HG03432 (cell line): ENCODE measurements at regions not wholly inside any gene's neighbourhood (a gene's known extent, or its start where the extent isn't known, plus 50 kb on each side); places are given as distances from the start of the nearest gene placed in this dataset.

Experiments
- ATAC-seq: cut with Tn5 transposase; IDR thresholded peaks from one replicate; pipeline ENCODE4 v1.9.1; 2021; ENCODE audit warnings: mild to moderate bottlenecking, moderate library complexity; ENCODE audit not compliant: unreplicated experiment

DNA sequence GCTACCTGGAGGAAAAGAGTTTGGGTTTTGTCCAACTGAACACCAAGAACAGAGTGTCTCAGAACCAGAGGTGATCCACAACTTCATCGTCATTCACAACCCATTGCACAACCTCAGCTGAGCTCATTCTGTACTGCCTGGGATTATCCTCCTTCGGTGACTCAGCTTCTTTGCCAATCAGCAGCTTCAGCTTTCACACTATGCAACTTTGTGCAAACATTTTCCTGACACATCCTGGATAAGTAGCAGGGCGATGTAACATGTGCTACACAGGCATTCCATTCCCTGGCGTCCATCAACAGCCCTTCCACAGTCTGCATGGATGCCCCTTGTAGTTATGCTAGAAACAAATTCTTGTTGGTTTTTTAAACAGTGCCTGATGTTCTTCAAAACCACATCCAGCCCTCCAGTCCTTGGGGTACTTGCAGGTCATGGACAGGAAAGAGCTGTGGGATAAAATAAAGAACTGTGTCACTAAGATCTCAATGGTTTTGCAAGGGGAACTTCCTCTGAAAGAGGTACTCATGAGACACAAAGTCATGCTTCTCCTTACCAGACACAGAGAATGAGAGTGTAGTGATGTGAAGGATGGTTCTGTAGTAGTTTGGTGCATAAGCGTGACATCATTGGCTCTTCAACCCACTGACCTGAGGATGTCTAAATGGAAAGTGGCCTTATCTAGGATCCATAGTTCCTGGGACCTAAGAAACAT lies 478.5 kb downstream of the KIF20B start:
- ATAC-seq: no peak

DNA sequence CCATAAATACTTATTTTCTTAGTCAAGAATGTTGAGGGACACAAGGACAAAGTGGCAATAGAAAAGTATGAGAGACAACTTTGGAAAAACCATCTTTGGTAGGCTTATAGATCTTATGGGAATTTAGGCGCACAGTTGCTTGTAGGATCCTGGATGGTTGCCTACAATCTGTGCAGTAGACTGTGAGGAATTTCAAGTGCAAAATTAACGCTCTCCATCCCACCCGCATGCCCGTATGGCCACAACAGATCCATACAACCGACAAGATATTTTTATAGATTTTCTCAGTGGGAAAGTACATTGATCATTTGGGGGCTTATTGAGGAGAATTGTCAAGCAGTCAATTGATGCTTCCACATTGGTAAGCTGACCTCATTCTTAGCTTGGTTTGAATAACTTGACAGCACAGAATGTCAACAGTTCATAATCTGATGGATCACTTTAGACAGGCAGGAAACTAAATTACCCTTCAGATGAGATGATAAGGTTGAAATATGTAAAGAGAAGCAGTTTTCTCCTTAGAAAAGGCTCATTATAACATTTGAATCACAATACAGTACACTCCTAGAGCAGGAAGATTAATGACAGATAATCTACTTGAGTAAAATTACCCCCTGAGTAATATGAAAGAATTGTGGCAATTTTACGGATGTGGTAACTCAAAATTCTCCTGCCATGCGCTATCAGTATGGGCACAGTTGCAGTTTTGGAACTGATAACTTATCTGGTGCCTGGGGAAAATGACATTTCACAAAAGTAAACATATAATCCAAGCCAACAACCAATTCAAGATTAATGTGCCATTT lies 479.7 kb downstream of the KIF20B start:
- no peak for ATAC-seq

DNA sequence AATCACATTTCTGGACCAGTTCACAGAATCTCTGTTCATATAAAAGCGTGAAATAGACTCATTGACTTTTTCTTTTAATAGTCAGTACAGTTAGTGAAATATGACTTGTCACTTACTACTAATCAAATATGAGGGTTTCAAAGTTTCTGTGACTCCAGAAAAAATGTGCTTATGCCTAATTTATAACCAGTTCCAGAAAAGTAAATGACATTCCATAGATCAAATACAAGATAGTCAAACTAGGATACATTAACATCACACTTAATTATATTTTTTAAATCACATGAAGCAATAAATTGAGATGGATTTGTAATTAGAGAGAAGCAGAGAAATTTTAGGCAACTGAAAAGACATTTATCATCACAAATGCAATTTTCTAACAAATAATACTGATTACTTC lies 491.4 kb downstream of the KIF20B start:
- no peak for ATAC-seq

DNA sequence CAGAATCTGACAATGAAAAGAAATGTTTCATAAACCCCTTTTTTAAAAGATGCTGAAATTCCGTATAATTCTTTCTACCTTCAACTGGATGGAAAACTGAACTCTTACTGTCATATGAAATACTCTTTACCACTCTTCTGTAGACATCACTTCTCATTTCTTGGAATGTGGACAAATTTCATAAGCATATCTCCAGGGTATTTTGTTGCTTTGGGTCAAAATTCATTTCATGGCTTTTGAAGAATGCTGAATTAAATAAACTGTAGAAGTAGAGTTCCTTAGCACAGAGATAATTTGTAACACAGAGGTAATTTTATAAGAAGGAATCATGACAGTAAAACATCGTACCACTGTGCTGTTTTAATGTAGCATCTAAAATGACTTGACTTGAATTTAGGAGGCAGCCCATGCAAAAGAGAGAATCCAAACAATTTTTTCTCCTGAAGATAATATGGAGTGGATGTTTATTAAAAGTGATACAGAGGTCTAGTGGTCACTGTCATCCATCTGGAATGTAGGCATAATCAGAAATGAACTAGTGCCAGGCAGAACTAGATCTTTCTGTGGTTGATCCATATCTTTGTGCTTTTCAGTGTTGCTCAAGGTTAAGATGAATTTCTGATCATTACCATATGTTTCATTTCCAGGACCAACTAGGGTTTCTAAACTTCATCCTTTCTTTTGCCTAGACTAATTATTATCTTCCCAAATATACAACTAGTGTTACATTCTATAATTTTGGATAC lies 492.0 kb downstream of the KIF20B start:
- ATAC-seq: no peak

DNA sequence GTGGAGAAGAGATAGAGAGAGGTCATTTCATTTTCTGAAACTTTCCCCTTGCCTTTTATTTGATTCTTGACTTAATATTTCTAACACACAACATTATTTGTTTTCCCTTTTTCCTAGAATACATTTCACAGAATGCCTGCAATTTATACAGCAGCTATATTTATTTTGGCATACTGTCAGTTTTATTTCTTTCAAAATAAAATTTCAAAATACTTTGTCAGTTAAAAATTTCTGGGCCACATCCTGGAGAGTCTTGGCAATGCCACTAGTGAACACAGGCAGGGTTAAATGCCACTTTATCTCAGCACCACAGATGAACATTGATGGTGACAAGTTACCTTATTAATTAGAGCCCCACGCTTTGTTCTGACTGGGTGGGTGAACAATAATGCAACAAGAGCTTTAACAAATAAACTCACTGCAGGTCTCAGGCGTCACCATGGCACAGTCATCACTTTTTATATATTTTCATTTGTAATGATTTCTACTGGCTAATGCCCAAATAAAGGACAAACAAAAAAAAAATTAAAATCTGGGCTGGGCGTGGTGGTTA lies 494.0 kb downstream of the KIF20B start:
- no peak for ATAC-seq

DNA sequence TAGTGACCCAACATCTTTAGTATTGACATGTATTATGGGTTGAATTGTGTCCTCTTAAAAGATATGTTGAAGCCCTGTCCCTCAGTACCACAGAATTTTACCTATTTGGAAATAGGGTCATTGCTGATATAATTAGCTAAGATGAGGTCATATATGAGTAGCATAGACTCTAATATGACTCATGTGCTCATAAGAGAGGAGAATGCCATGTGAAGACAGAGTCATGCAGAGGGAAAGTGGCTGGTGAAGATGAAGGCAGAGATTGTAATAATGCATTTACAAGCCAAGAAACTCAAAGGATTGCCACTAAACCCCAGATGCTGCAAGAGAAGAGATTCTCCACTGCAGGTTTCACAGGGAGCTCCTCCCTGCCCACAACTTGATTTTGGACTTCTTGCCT lies 496.4 kb downstream of the KIF20B start:
- ATAC-seq: no peak

DNA sequence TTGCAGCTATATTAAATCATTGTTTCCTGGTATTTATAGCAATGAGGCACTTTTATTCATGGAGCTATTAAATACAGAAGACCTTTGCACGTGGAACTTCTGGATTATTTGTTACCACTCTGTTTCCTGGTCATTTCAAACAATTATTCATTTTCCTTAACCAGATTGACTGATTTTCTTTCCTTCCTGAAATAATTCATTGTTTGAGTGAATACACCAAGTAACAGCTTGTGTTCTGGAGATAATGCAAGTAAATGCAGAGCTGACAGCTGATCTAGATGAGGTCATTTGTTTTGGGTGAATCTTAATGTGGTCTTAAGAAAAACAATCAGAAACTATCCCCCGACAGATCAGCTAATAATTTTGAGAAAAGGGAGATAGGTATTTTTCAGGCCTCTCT lies 497.7 kb downstream of the KIF20B start:
- no peak for ATAC-seq

DNA sequence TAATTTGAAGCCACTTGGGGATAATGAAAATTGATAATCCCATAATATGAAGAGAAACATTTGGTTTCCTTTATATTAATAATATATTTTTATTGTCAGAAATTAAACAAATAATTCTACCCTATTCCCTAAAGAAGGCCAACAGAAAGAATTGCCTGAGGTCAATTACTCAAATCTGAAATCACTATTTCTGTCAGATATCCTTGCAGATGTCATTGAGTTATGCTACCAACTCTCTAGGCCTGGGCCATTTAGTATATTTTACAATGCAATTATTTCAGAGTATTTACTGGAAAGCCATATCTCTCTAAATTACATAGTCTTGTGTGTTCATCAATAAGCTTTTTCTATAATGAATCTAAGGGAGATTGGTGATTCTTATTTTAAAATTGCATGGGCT lies 498.1 kb downstream of the KIF20B start:
- no peak for ATAC-seq

DNA sequence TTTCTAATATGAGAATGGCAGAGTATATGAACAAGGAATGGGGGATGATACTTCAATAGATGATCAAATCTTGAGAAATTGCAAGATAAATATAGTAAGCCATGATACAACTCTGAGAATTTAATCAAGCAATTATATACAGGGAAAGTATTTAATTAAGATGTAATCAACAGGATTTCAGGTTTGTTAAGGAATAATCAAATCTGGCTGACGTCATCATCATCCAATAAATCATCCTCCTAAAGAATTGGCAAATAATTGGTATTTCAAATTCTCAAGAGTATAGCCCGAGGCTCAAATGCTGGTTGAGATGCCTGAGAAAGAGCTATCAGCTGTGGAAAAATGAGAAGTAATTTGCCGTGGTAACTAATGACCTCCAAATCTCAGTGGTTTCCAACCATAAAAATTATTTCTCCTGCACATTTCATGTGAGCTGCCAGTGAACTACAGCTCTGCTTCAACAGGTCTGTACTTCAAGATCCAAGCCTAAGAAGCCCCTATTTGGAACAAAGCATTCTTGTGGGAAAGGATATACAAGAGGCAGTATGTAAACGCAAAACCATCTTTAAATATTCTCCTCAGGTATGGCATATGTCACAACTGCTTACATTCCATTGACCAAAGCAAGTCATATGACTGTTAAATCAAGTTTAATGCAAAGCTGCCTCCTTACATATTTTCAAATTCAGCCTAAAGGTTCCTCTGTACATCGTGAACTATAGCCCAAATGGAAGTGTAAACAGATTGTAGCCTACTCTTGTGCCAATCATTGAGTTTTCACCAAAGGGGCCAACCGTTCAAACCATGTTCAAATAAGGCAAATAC lies 503.0 kb downstream of the KIF20B start:
- ATAC-seq: no peak

DNA sequence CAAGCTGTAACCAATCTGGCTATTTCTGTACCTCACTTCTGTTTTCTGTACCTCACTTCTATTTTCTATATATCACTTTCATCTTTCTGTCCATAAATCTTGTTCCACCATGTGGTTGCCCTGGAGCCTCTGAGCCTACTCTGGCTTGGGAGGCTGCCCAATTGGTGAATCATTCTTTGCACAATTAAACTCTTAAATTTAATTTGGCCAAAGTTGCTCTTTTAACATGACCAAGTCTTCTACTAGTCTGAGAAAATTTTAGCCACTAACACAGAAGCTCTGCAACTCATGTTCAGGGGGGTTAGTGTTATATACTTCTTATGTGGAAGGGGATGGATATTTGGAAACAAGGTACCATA lies 503.5 kb downstream of the KIF20B start:
- ATAC-seq: no peak

DNA sequence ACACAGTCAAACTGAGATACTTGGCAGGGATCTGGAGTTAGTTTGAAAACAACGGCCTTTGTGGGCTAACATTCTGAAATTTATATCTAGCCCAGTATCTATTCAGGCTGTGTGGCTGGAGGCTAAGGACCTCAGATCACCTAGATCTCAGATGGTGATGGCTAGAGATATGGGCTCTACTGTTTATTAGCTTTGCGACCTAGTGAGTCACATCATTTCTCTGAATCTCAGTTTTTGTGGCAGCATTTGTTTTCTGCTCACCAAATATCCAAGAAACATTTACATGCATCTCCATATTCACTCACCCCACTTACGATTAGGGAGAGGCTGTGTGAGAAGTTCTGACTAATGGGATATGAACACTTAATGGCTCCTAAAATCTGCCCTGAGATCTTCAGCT lies 503.9 kb downstream of the KIF20B start:
- no peak for ATAC-seq

DNA sequence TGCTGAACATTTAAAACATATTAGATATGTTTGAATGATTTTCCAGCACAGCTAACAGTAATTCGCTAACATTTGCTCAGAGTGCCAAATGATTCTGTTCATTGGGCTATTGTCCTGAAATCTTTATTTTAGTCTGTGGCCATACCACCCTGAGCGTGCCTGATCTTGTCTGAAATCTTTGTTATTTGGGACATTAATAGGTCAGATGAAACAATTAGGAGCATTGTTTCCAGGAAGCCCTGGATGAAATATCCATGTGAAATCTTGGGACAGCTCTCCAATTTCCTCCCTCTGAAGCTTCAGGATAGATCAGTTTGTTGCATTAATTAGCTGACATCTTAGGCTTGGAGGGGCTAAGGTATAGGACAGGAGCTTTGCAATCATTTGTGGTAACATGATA lies 512.0 kb downstream of the KIF20B start:
- no peak for ATAC-seq

DNA sequence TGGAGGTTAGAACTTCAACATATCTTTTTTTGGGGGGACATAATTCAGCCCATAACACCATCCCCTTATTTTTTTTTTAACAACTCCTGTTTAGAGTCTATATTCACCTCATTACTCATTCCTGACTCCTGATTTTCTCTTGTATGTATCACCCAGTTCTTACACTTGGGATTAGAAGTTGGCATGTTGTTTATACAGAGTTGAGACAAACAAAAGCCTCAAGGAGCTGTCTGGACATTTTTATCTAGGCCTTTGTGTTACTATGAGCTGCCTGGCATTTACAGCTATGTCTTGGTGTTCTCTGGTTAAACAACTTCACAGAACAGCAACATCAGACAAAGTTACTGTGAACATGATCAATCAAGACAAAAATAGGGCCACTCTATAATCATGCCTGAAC lies 517.5 kb downstream of the KIF20B start:
- ATAC-seq: no peak

DNA sequence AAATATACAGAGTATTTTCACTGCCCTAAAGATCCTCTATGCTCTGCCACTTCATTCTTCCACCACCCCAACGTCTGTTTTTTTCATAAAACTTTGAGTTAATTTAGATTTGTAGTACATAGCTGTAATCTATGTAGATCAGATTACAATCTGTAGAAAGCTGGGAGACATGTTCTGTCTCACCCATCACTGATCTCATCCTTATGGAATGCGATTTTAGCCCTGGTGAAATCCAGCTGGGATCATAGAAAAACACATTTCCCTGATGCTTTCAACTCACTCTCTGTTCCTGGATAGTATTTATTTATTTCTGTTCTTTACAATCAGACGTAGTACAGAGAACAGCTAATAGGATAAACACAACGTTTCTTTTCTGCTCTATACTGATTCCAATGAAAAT lies 521.0 kb downstream of the KIF20B start:
- no peak for ATAC-seq

DNA sequence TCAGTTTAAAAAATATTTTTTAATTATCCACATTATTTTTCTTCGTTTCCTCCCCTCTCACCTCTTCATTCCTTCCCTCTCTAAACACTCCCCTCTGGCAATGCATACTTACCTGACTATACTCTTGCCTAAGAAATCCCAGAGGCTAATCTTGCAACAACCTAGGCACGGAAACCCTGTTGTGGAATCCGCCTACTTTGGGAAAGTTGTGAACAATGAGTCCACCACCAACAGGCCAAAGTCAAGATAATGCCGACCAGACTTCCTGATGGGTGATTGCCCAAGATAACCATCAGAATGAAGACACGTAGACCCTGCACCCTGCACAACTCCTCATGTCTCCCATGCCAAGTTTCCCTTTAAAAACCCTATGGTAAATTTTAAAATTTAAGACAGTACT lies 521.5 kb downstream of the KIF20B start:
- no peak for ATAC-seq

DNA sequence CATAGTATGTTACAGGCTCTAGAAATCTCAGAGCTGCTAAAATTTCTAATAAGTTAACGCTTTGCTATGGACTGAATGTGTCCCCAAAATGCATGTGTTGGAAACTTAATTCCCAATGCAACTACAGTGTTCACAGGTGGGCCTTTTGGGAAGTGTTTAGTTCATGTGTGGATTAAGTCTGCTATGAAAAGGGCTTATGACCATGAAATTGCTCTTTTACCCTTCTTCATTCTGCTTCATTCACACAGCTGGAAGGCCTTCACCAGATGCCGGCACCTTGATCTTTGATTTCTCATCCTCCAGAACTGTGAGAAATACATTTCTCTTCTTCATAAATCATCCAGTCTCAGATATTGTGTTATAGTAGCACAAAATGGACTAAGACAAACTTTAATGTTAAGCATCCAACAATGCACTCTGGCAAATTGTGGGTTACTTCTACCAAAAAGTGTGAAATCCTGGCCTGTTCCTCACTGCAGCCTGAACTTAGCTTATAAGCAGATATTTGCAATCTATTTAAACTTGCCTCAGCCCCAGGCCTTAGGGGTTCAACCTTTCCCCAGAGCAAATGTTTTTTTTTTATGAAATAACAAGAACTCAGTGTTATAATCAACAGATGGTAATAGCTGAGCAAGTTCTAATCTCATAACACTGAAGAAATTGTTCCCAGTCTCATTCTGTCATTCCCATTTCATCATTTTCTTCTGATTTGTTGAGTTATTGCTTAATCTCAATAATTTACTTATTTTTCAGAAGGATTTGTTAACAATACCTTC lies 523.6 kb downstream of the KIF20B start:
- no peak for ATAC-seq

DNA sequence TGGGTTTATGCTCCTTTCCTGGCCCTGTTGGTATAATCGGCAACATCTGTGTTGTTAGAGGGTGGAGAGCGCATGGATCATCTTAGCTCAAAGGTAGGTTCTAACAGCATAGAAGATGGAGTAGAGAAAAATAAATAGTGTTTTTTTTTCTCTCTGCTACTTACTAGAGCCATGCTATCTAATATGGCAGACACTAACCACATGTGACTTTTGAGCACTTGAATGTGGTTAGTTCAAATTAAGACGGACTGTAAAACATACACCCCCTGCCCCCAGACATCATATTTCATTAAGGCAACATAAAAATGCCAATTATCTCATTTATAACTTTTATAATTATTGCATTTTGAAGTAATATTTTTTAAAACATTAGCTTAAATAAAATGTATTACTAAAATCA lies 525.1 kb downstream of the KIF20B start:
- ATAC-seq: no peak

DNA sequence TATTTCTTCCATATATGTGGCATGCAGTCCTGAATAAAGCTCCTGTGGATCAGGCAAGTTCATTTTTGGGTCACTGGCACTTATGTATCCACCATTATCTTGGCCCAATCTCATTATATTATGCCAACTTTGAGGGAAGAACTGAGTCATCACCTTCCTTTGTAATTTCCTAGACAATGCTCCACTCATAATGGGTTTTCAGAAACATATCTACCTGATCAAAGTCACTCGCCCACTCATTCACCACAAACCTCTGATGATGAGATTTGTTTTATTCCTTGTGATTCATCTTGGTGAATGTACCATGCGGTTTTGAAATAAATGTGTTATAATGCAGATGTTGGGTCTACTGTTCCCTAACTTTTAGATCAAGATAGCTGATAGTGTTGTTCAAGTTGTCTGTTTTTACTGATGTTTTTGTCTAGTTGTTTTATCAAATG lies 525.8 kb downstream of the KIF20B start:
- no peak for ATAC-seq

DNA sequence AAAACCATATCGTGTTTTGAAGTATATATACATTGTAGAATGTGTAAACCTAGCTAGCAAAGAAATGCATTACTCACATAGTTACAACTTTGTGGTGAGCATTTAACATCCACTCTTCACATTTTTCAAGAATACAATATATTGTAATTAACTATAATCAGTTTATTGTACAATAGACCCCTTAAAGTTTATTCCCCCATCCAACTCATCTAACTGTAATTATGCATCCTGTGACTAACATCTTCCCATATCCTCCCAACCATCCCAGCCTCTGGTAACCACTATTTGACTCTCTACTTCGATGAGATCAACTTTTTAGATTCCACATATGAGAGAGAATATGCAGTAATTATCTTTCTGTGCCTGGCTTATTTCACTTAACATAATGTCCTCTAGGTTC lies 526.4 kb downstream of the KIF20B start:
- no peak for ATAC-seq

DNA sequence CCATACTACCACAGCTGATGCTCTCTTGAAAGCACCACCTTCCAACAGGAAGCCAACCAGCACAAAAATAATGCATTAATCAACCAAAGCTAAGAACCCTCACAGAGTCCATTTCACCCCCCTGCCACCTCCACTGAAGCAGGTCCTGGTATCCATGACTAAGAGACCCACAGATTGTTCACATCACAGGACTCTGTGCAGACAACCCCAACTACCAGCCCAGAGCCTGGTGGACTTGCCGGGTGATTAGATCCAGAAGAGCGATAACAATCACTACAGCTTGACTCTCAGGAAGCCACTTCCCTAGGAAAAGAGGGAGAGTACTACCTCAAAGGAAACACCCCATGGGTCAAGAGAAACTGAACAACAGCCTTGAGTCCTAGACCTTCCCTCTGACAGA lies 528.1 kb downstream of the KIF20B start:
- no peak for ATAC-seq
